Fibroblast of lung (primary cell): ENCODE measurements at regions not wholly inside any gene's neighbourhood (a gene's known extent, or its start where the extent isn't known, plus 50 kb on each side); places are given as distances from the start of the nearest gene placed in this dataset.

Source experiments
- DNase-seq, 2 donors: peaks; one replicate each; pipeline versions ENCODE4 v3.0.0 to v3.0.0-alpha.2; 2010; ENCODE audit warnings: low read depth in 2 of 2
- H2AFZ ChIP-seq: 2 replicates; pipeline ENCODE4 v1.5.1; 2012; ENCODE audit warnings: low read length, control low read depth, inconsistent platforms
- H3K27ac ChIP-seq: 2 replicates; pipeline ENCODE4 v1.5.1; 2011; ENCODE audit warnings: low read length, control low read depth; ENCODE audit not compliant: insufficient read depth
- H3K27me3 ChIP-seq: 2 replicates; pipeline ENCODE4 v1.5.1; 2011; ENCODE audit warnings: mild to moderate bottlenecking, low read length; ENCODE audit not compliant: control insufficient read depth, insufficient read depth
- H3K36me3 ChIP-seq: 2 replicates; pipeline ENCODE4 v1.5.1; 2011; ENCODE audit warnings: low read length; ENCODE audit not compliant: control insufficient read depth, insufficient read depth
- H3K4me1 ChIP-seq: 2 replicates; pipeline ENCODE4 v1.5.1; 2011; ENCODE audit warnings: low read length; ENCODE audit not compliant: control insufficient read depth, insufficient read depth; ENCODE audit errors: extremely low read depth
- H3K4me2 ChIP-seq: 2 replicates; pipeline ENCODE4 v1.5.1; 2011; ENCODE audit warnings: low read length, control low read depth; ENCODE audit not compliant: insufficient read depth; ENCODE audit errors: extremely low read depth
- H3K4me3 ChIP-seq, 4 experiments: fragments of 200-600 bp in 1 of 4; sonication (generic) in 1 of 4; replicated peaks in 1 of 4; 2 replicates each; pipeline ENCODE4 v1.5.1; 2011 to 2016; ENCODE audit warnings: low read length in 4 of 4, low read depth in 3 of 4, mild to moderate bottlenecking in 3 of 4, control low read depth in 2 of 4, inconsistent platforms in 1 of 4, mixed read lengths in 1 of 4; ENCODE audit not compliant: insufficient read depth in 1 of 4; ENCODE audit errors: control extremely low read depth in 1 of 4
- H3K79me2 ChIP-seq: 2 replicates; pipeline ENCODE4 v1.5.1; 2012; ENCODE audit warnings: mild to moderate bottlenecking, low read length, inconsistent platforms; ENCODE audit not compliant: control insufficient read depth, insufficient read depth
- H3K9ac ChIP-seq: 2 replicates; pipeline ENCODE4 v1.5.1; 2011; ENCODE audit warnings: mild to moderate bottlenecking, low read length, control low read depth; ENCODE audit not compliant: insufficient read depth
- H3K9me3 ChIP-seq: 2 replicates; pipeline ENCODE4 v1.5.1; 2012; ENCODE audit warnings: low read depth, low read length; ENCODE audit not compliant: control insufficient read depth, insufficient read depth
- H4K20me1 ChIP-seq: 2 replicates; pipeline ENCODE4 v1.5.1; 2011; ENCODE audit warnings: low read length; ENCODE audit not compliant: control insufficient read depth, insufficient read depth; ENCODE audit errors: extremely low read depth
- CTCF ChIP-seq, 2 donors: IDR thresholded peaks in 1 of 2; conservative IDR thresholded peaks in 1 of 2; 1 replicate in 1 of 2; 2 replicates in 1 of 2; pipeline ENCODE4 v1.5.1; 2011 to 2012; ENCODE audit warnings: low read length in 2 of 2, control low read depth in 1 of 2, inconsistent platforms in 1 of 2, low read depth in 1 of 2, mild to moderate bottlenecking in 1 of 2
- EZH2 ChIP-seq: IDR thresholded peaks from 2 replicates; pipeline ENCODE4 v1.5.1; 2012; ENCODE audit warnings: low read length, control low read depth, mild to moderate bottlenecking; ENCODE audit errors: missing control alignments

- no peak for TF ChIP-seq EZH2
- no peak for TF ChIP-seq CTCF (conservative IDR thresholded peaks at IDR 0.05 in 1 of 2, IDR thresholded peaks at IDR 0.05 in 1 of 2; ENCODE audit: low read depth in 1 of 2, low read length in 2 of 2)
- H3K4me1 ChIP-seq = no peaks in the 10 kb centered on the region
- H3K9me3 ChIP-seq = no peaks in the 10 kb centered on the region
- no peaks in the 10 kb centered on the region for H4K20me1 ChIP-seq
- H3K36me3 ChIP-seq = no peaks in the 10 kb centered on the region
- H3K79me2 ChIP-seq = no peaks in the 10 kb centered on the region
- DNase-seq = no peak
- no peak overlapping the region for H3K27ac ChIP-seq
- no peak overlapping the region for H3K4me2 ChIP-seq
- H3K4me3 ChIP-seq = no peak overlapping the region
- H3K9ac ChIP-seq = no peak overlapping the region
- peaks cover 3% of the 10 kb centered on the region for H3K27me3 ChIP-seq
- H2AFZ ChIP-seq = no peak overlapping the region
Measured at GRCh38 chr4:14844061-14844460, 158.2 kb upstream of the CPEB2 start.

- Histone ChIP-seq H3K4me3 (no peak overlapping the region), H3K9ac (no peak overlapping the region)
Measured at GRCh38 chr4:14848229-14848628, 154.1 kb upstream of the CPEB2 start.

GRCh38 chr4:14850455-14851097 is 151.7 kb upstream of the CPEB2 start:
- H3K79me2 ChIP-seq = no peaks in the 10 kb centered on the region
- no peak overlapping the region for H3K4me2 ChIP-seq
- peaks cover 7% of the 10 kb centered on the region for H3K4me1 ChIP-seq
- H3K9me3 ChIP-seq = no peaks in the 10 kb centered on the region
- H3K9ac ChIP-seq = no peak overlapping the region
- H3K36me3 ChIP-seq = no peaks in the 10 kb centered on the region
- peaks cover 3% of the 10 kb centered on the region for H3K27me3 ChIP-seq
- no peaks in the 10 kb centered on the region for H4K20me1 ChIP-seq
- no peak overlapping the region for H3K27ac ChIP-seq
- no peak overlapping the region for H2AFZ ChIP-seq
- TF ChIP-seq CTCF (conservative IDR thresholded peaks at IDR 0.05 in 1 of 2, IDR thresholded peaks at IDR 0.05 in 1 of 2; ENCODE audit: low read depth in 1 of 2, low read length in 2 of 2) (no peak), EZH2 (no peak)
- DNase-seq = no peak
- H3K4me3 ChIP-seq = no peak overlapping the region

More at GRCh38 chr4:14848229-14848628, 154.1 kb upstream of the CPEB2 start:
- H3K4me1 ChIP-seq = no peaks in the 10 kb centered on the region
- no peak for TF ChIP-seq EZH2
- TF ChIP-seq CTCF (conservative IDR thresholded peaks at IDR 0.05 in 1 of 2, IDR thresholded peaks at IDR 0.05 in 1 of 2; ENCODE audit: low read depth in 1 of 2, low read length in 2 of 2) = no peak
- H3K9me3 ChIP-seq = no peaks in the 10 kb centered on the region
- H3K36me3 ChIP-seq = no peaks in the 10 kb centered on the region
- no peak overlapping the region for H3K27ac ChIP-seq
- no peaks in the 10 kb centered on the region for H3K79me2 ChIP-seq
- H3K4me2 ChIP-seq = no peak overlapping the region
- DNase-seq = no peak
- no peak overlapping the region for H2AFZ ChIP-seq
- H4K20me1 ChIP-seq = no peaks in the 10 kb centered on the region
- H3K27me3 ChIP-seq = peaks cover 3% of the 10 kb centered on the region
